ENCODE measurements at regions not wholly inside any gene's neighbourhood (a gene's known extent, or its start where the extent isn't known, plus 50 kb on each side); places are given as distances from the start of the nearest gene placed in this dataset.

GRCh38 chr6:81875782-81876293 lies 123.4 kb upstream of the TENT5A start:
- TF ChIP-seq ZNF239 (tag by site-specific recombination; IDR thresholded peaks at IDR 0.05), result no peak
- TF ChIP-seq ZNF350 (tag by site-specific recombination; IDR thresholded peaks at IDR 0.05), result no peak
- TF ChIP-seq RBAK (tag by site-specific recombination; IDR thresholded peaks at IDR 0.05), result no peak
- TF ChIP-seq ZNF398 (tag by site-specific recombination; IDR thresholded peaks at IDR 0.05), result no peak
- TF ChIP-seq ZNF560 (tag by site-specific recombination; IDR thresholded peaks at IDR 0.05; ENCODE audit: borderline replicate concordance), result no peak
- no peak for TF ChIP-seq SETDB1 (IDR thresholded peaks at IDR 0.05; ENCODE audit: insufficient read length, low read length)
- no peak for TF ChIP-seq ZNF530 (tag by site-specific recombination; IDR thresholded peaks at IDR 0.05; ENCODE audit: low read depth)
- no peak for TF ChIP-seq CTCF (tag by site-specific recombination; IDR thresholded peaks at IDR 0.05)
- no peak for TF ChIP-seq ELK4 (IDR thresholded peaks at IDR 0.05; ENCODE audit: borderline replicate concordance, low read depth, low read length)

Data from HEK293 (cell line).